H9 (cell line): ENCODE measurements at regions not wholly inside any gene's neighbourhood (a gene's known extent, or its start where the extent isn't known, plus 50 kb on each side); places are given as distances from the start of the nearest gene placed in this dataset.

Experiments used
- DNase-seq: peaks from one replicate; pipeline ENCODE4 v3.0.0-alpha.2; 2017
- H2AFZ ChIP-seq: one replicate; pipeline ENCODE4 v1.6.1; 2013; ENCODE audit warnings: mild to moderate bottlenecking, low read length, control low read depth, moderate library complexity
- H2AK5ac ChIP-seq: 2 replicates; pipeline ENCODE4 v1.6.1; 2013; ENCODE audit warnings: low read length, control low read depth, mixed read lengths; ENCODE audit not compliant: insufficient read length
- H2BK120ac ChIP-seq: one replicate; pipeline ENCODE4 v1.6.1; 2013; ENCODE audit warnings: low read depth, mild to moderate bottlenecking, low read length, control low read depth, inconsistent platforms; ENCODE audit not compliant: poor library complexity, severe bottlenecking
- H2BK12ac ChIP-seq: 2 replicates; pipeline ENCODE4 v1.6.1; 2013; ENCODE audit warnings: low read length, control low read depth, mixed read lengths, low read depth; ENCODE audit not compliant: insufficient read length
- H2BK15ac ChIP-seq: 2 replicates; pipeline ENCODE4 v1.6.1; 2013; ENCODE audit warnings: low read depth, low read length, control low read depth
- H2BK20ac ChIP-seq: one replicate; pipeline ENCODE4 v1.6.1; 2013; ENCODE audit warnings: low read depth, mild to moderate bottlenecking, low read length, control low read depth, inconsistent platforms; ENCODE audit not compliant: poor library complexity, severe bottlenecking
- H2BK5ac ChIP-seq: 2 replicates; pipeline ENCODE4 v1.6.1; 2013; ENCODE audit warnings: low read length, control low read depth, mixed read lengths; ENCODE audit not compliant: insufficient read length
- H3K14ac ChIP-seq: 2 replicates; pipeline ENCODE4 v1.6.1; 2013; ENCODE audit warnings: low read length, control low read depth; ENCODE audit not compliant: insufficient read depth
- H3K18ac ChIP-seq: 2 replicates; pipeline ENCODE4 v1.6.1; 2013; ENCODE audit warnings: low read depth, mild to moderate bottlenecking, mixed read lengths, low read length, control low read depth; ENCODE audit not compliant: insufficient read length
- H3K23ac ChIP-seq: 2 replicates; pipeline ENCODE4 v1.6.1; 2013; ENCODE audit warnings: low read length, control low read depth, mixed read lengths, low read depth; ENCODE audit not compliant: insufficient read length
- H3K23me2 ChIP-seq: 2 replicates; pipeline ENCODE4 v1.6.1; 2013; ENCODE audit warnings: low read depth, mild to moderate bottlenecking, mixed read lengths, low read length, control low read depth; ENCODE audit not compliant: insufficient read length, poor library complexity, severe bottlenecking
- H3K27ac ChIP-seq: 2 replicates; pipeline ENCODE4 v1.5.1; 2013; ENCODE audit warnings: low read length, control low read depth, mixed read lengths, low read depth; ENCODE audit not compliant: insufficient read length
- H3K27me3 ChIP-seq: 2 replicates; pipeline ENCODE4 v1.6.1; 2013; ENCODE audit warnings: low read length, control low read depth, inconsistent platforms; ENCODE audit not compliant: insufficient read depth
- H3K4ac ChIP-seq: 2 replicates; pipeline ENCODE4 v1.6.1; 2013; ENCODE audit warnings: low read depth, mild to moderate bottlenecking, control low read depth, inconsistent platforms, low read length, moderate library complexity
- H3K4me1 ChIP-seq: 2 replicates; pipeline ENCODE4 v1.6.1; 2013; ENCODE audit warnings: low read length, control low read depth, inconsistent platforms; ENCODE audit not compliant: insufficient read depth
- H3K4me2 ChIP-seq: 2 replicates; pipeline ENCODE4 v1.6.1; 2013; ENCODE audit warnings: low read length, control low read depth, mixed read lengths; ENCODE audit not compliant: insufficient read length, insufficient read depth
- H3K56ac ChIP-seq: 2 replicates; pipeline ENCODE4 v1.6.1; 2013; ENCODE audit warnings: low read depth, mild to moderate bottlenecking, mixed read lengths, low read length, control low read depth; ENCODE audit not compliant: insufficient read length
- H3K79me1 ChIP-seq: 2 replicates; pipeline ENCODE4 v1.6.1; 2013; ENCODE audit warnings: low read depth, mild to moderate bottlenecking, moderate library complexity, low read length, control low read depth, inconsistent platforms; ENCODE audit not compliant: insufficient read depth, poor library complexity, severe bottlenecking
- H3K79me2 ChIP-seq: 2 replicates; pipeline ENCODE4 v1.6.1; 2013; ENCODE audit warnings: low read length, control low read depth, inconsistent platforms; ENCODE audit not compliant: insufficient read depth
- H3K9ac ChIP-seq: 2 replicates; pipeline ENCODE4 v1.6.1; 2013; ENCODE audit warnings: low read length, control low read depth, mixed read lengths; ENCODE audit not compliant: insufficient read length; ENCODE audit errors: extremely low read depth
- H3K9me3 ChIP-seq: one replicate; pipeline ENCODE4 v1.6.1; 2013; ENCODE audit warnings: low read depth, low read length, inconsistent platforms; ENCODE audit not compliant: control insufficient read depth
- H3T11ph ChIP-seq: one replicate; pipeline ENCODE4 v1.6.1; 2013; ENCODE audit warnings: mild to moderate bottlenecking, low read length, control low read depth, inconsistent platforms
- H4K20me1 ChIP-seq: one replicate; pipeline ENCODE4 v1.6.1; 2013; ENCODE audit not compliant: control insufficient read depth, insufficient read length, insufficient read depth
- H4K5ac ChIP-seq: 2 replicates; pipeline ENCODE4 v1.6.1; 2013; ENCODE audit warnings: low read depth, mild to moderate bottlenecking, mixed read lengths, low read length, control low read depth; ENCODE audit not compliant: insufficient read length
- H4K8ac ChIP-seq: replicated peaks from 2 replicates; pipeline ENCODE4 v1.6.1; 2013; ENCODE audit warnings: low read length, control low read depth, mixed read lengths, low read depth; ENCODE audit not compliant: insufficient read length
- H4K91ac ChIP-seq: 2 replicates; pipeline ENCODE4 v1.6.1; 2013; ENCODE audit warnings: low read depth, mild to moderate bottlenecking, moderate library complexity, mixed read lengths, low read length, control low read depth; ENCODE audit not compliant: insufficient read length
- H3K27ac Mint-ChIP-seq, 3 experiments: 2 replicates in 2 of 3; 3 replicates in 1 of 3; pipeline ENCODE4 v1.8.0; 2020 to 2021; ENCODE audit warnings: mixed read lengths in 3 of 3, mild to moderate bottlenecking in 1 of 3, moderate library complexity in 1 of 3
- H3K27me3 Mint-ChIP-seq: 2 replicates; pipeline ENCODE4 v1.8.0; 2021; ENCODE audit warnings: low read depth, mild to moderate bottlenecking, moderate library complexity, mixed read lengths
- H3K36me3 Mint-ChIP-seq, 3 experiments: 2 replicates in 2 of 3; 3 replicates in 1 of 3; pipeline ENCODE4 v1.8.0; 2020 to 2021; ENCODE audit warnings: low read depth in 3 of 3, mixed read lengths in 3 of 3; ENCODE audit not compliant: insufficient read depth in 1 of 3
- H3K4me1 Mint-ChIP-seq, 2 experiments: 2 replicates each; pipeline ENCODE4 v1.8.0; 2020; ENCODE audit warnings: mixed read lengths in 2 of 2
- H3K4me3 Mint-ChIP-seq, 2 experiments: 2 replicates in 1 of 2; 3 replicates in 1 of 2; pipeline ENCODE4 v1.8.0; 2020 to 2021; ENCODE audit warnings: mild to moderate bottlenecking in 2 of 2, mixed read lengths in 2 of 2, moderate library complexity in 1 of 2
- H3K9me3 Mint-ChIP-seq, 2 experiments: 2 replicates in 1 of 2; 3 replicates in 1 of 2; pipeline ENCODE4 v1.8.0; 2020; ENCODE audit warnings: mild to moderate bottlenecking in 2 of 2, mixed read lengths in 2 of 2, moderate library complexity in 1 of 2
- CTCF ChIP-seq: fragments of 200-600 bp; sonication (generic); conservative IDR thresholded peaks from 3 replicates; pipeline ENCODE4 v1.8.0; 2021; ENCODE audit warnings: antibody characterized with exemption, mild to moderate bottlenecking
- WGBS: extraction: QIAGEN DNeasy Blood & Tissue Kit; methylation state at CpG from one replicate; pipeline ENCODE4 v1.1.7; 2013; ENCODE audit warnings: missing lambda C conversion rate, low lambda C conversion rate, mixed read lengths; ENCODE audit not compliant: insufficient read length; ENCODE audit errors: extremely low coverage; 5-methylcytosine and 5-hydroxymethylcytosine counted together

GRCh38 chr15:93861956-93862741 is 369.2 kb upstream of the MCTP2 start:
- H3K18ac ChIP-seq = no peak overlapping the region
- no peak overlapping the region for H4K8ac ChIP-seq
- H3K4me2 ChIP-seq = no peak overlapping the region
- H4K20me1 ChIP-seq = no peaks in the 10 kb centered on the region
- H3K4me1 Mint-ChIP-seq = no peaks in the 10 kb centered on the region
- no peaks in the 10 kb centered on the region for H3K36me3 Mint-ChIP-seq
- no peak overlapping the region for H3K4me3 Mint-ChIP-seq
- no peaks in the 10 kb centered on the region for H3K79me1 ChIP-seq
- no peak overlapping the region for H3T11ph ChIP-seq
- no peak overlapping the region for H2BK120ac ChIP-seq
- peaks cover 2% of the 10 kb centered on the region; the same call in 1 of the 2 replicates for H3K27me3 Mint-ChIP-seq
- H2AK5ac ChIP-seq = no peak overlapping the region
- H3K79me2 ChIP-seq = no peaks in the 10 kb centered on the region
- no peak overlapping the region for H2BK5ac ChIP-seq
- H3K9me3 ChIP-seq = no peaks in the 10 kb centered on the region
- no peak overlapping the region for H3K56ac ChIP-seq
- TF ChIP-seq CTCF = no peak
- no peak overlapping the region for H3K4ac ChIP-seq
- H2BK20ac ChIP-seq = no peak overlapping the region
- no peak overlapping the region for H4K91ac ChIP-seq
- H3K14ac ChIP-seq = no peak overlapping the region
- H3K27ac ChIP-seq = no peak overlapping the region
- no peaks in the 10 kb centered on the region for H3K27me3 ChIP-seq
- H2BK15ac ChIP-seq = no peak overlapping the region
- no peaks in the 10 kb centered on the region for H3K4me1 ChIP-seq
- H3K27ac Mint-ChIP-seq = no peak overlapping the region
- DNase-seq = no peak
- H4K5ac ChIP-seq = no peak overlapping the region
- H3K9ac ChIP-seq = no peak overlapping the region
- H2BK12ac ChIP-seq = no peak overlapping the region
- H3K23me2 ChIP-seq = no peaks in the 10 kb centered on the region
- no CpG with 5 or more reads among the region's 5 CpGs for WGBS
- H3K23ac ChIP-seq = no peak overlapping the region
- H2AFZ ChIP-seq = no peak overlapping the region
- no peaks in the 10 kb centered on the region for H3K9me3 Mint-ChIP-seq
